T47D (cell line): ENCODE measurements at regions not wholly inside any gene's neighbourhood (a gene's known extent, or its start where the extent isn't known, plus 50 kb on each side); places are given as distances from the start of the nearest gene placed in this dataset.

Source experiments
- DNase-seq, 2 experiments: peaks; one replicate each; pipeline versions ENCODE4 v3.0.0 to v3.0.0-alpha.2; 2011 to 2012; ENCODE audit warnings: low read depth in 1 of 2, low spot score in 1 of 2
- JUND ChIP-seq: IDR thresholded peaks from 2 replicates; pipeline ENCODE4 v1.6.1; 2012; ENCODE audit warnings: low read depth
- in situ Hi-C: cut with HindIII; loops from 2 replicates; pipeline ENCODE4 v1.10.0; 2016; ENCODE audit warnings: low sequenced_read_pairs, low pct_unique_long_range_greater_than_20kb

GRCh38 chr3:18891641-18892040 lies 256.7 kb upstream of the KCNH8 start:
- in situ Hi-C loops: no loop called here
- no peak for TF ChIP-seq JUND
- DNase-seq: no peak

- TF ChIP-seq JUND: no peak
- in situ Hi-C loops: no loop called here
- DNase-seq: no peak
These were observed 257.9 kb upstream of the KCNH8 start for GRCh38 chr3:18890449-18890848.

GRCh38 chr3:18888819-18889218 lies 259.5 kb upstream of the KCNH8 start:
- in situ Hi-C loops: no loop called here
- no peak for DNase-seq
- no peak for TF ChIP-seq JUND

GRCh38 chr3:18888370-18888769 lies 259.9 kb upstream of the KCNH8 start:
- no peak for TF ChIP-seq JUND
- peak in 1 of 2 experiments; percentile 58 for DNase-seq
- in situ Hi-C loops: no loop called here

GRCh38 chr3:18886331-18886730 lies 262.0 kb upstream of the KCNH8 start:
- no peak for TF ChIP-seq JUND
- DNase-seq: no peak
- in situ Hi-C loops: no loop called here

GRCh38 chr3:18885612-18886011 lies 262.7 kb upstream of the KCNH8 start:
- no peak for DNase-seq
- TF ChIP-seq JUND: no peak
- in situ Hi-C loops: no loop called here

- in situ Hi-C loops: no loop called here
- TF ChIP-seq JUND: no peak
- no peak for DNase-seq
These were observed 264.7 kb upstream of the KCNH8 start for GRCh38 chr3:18883571-18883970.

GRCh38 chr3:18880691-18881090 lies 267.6 kb upstream of the KCNH8 start:
- no peak for DNase-seq
- in situ Hi-C loops: no loop called here
- no peak for TF ChIP-seq JUND

GRCh38 chr3:18872466-18872865 lies 275.8 kb upstream of the KCNH8 start:
- in situ Hi-C loops: no loop called here
- TF ChIP-seq JUND: no peak
- no peak for DNase-seq

- in situ Hi-C loops: no loop called here
- no peak for DNase-seq
- TF ChIP-seq JUND: no peak
These were observed 277.7 kb upstream of the KCNH8 start for GRCh38 chr3:18870642-18871041.

GRCh38 chr3:18870074-18870640 lies 278.2 kb upstream of the KCNH8 start:
- in situ Hi-C loops: no loop called here
- no peak for TF ChIP-seq JUND

GRCh38 chr3:18868911-18869689 lies 279.2 kb upstream of the KCNH8 start:
- in situ Hi-C loops: no loop called here
- DNase-seq: no peak
- no peak for TF ChIP-seq JUND

More at GRCh38 chr3:18870074-18870640, 278.2 kb upstream of the KCNH8 start:
- DNase-seq: no peak

- no peak for TF ChIP-seq JUND
- in situ Hi-C loops: no loop called here
These were observed 281.4 kb upstream of the KCNH8 start for GRCh38 chr3:18866899-18867298.

More at GRCh38 chr3:18866899-18867298, 281.4 kb upstream of the KCNH8 start:
- DNase-seq: no peak
